ENCODE measurements at regions not wholly inside any gene's neighbourhood (a gene's known extent, or its start where the extent isn't known, plus 50 kb on each side); places are given as distances from the start of the nearest gene placed in this dataset.
"Not testable (repeated sequence)": the region's sequence is repeated elsewhere in the genome, so short reads cannot be mapped to it uniquely, and the experiment has no call there.

DNA sequence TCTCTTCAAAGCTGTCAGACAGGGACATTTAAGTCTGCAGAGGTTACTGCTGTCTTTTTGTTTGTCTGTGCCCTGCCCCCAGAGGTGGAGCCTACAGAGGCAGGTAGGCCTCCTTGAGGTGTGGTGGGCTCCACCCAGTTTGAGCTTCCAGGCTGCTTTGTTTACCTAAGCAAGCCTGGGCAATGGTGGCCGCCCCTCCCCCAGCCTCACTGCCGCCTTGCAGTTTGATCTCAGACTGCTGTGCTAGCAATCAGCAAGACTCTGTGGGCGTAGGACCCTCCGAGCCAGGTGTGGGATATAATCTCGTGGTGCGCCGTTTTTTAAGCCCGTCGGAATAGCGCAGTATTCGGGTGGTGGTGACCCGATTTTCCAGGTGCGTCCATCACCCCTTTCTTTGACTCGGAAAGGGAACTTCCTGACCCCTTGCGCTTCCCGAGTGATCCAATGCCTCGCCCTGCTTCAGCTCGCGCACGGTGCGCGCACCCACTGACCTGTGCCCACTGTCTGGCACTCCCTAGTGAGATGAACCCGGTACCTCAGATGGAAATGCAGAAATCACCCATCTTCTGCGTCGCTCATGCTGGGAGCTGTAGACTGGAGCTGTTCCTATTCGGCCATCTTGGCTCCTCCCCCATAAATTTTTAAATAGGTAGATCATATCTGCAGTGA, 785.1 kb downstream of the TDRD15 start:
- not testable (repeated sequence) for DNase-seq

DNA sequence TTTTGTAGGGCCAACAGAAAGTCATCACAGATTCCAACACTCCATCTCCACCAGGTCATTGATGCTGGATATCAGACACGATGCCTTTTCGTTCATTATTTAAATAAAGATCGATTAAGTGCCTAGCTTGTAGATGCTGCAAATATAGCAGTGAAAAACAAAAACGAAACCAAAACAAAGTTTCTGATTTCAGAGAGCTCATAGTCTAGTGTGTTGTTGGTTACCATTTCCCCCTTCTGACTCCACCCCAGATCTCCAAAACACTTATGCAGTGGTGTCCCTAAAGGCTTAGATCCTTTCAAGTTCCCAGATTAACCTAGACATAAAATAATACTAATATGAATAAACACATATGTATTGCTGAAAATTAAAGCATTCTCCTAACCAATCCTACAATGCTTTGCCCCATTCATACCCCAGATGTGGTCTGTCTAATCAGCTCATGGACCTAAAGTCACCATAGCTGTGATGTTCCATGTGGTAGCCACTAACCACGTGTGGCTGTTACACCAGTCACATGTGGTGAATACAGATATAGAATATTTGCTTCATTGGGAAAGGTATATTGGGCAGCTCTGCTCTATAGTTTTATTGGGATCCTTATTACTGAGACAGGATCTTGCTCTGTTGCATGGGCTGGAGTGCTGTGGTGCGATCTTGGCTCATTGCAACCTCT, 787.2 kb downstream of the TDRD15 start:
- no peak for DNase-seq

DNA sequence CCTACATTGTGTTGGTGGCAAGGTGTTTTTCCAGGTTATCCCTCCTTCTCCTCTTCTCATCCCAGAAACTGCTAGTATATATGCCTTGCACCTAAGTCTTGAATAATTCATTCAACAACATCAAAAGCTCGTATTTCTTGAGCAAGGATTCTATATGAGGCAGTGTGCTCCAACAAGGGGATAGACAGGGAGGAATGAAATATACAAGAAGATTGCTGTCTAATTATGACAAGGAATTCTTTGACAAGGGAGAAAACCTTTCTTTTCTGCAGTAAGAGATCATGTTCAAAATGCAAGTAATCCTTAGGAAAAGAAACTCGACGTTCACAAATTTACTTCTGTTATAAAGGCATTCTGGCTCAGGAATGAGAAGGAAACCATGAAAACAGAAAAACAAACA, 788.6 kb downstream of the TDRD15 start:
- DNase-seq = no peak

DNA sequence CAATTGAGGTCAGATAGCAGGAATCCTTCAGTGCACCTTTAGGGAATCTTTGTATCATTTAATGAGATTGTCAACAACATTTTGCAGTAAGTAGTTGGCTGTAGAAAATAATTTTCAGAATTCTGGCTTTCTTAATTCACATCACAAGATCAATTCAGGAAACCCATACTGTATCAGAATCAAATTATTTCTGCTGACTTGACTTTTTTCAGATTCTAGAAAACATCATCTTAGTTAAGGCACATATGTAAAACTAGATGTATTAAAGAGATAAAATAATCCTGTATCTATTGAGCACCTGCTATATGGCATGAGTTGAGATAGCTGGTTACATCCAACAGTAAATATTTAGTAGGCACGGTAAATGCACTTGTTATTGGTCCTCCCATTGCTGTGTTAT, 791.4 kb downstream of the TDRD15 start:
- DNase-seq = no peak

DNA sequence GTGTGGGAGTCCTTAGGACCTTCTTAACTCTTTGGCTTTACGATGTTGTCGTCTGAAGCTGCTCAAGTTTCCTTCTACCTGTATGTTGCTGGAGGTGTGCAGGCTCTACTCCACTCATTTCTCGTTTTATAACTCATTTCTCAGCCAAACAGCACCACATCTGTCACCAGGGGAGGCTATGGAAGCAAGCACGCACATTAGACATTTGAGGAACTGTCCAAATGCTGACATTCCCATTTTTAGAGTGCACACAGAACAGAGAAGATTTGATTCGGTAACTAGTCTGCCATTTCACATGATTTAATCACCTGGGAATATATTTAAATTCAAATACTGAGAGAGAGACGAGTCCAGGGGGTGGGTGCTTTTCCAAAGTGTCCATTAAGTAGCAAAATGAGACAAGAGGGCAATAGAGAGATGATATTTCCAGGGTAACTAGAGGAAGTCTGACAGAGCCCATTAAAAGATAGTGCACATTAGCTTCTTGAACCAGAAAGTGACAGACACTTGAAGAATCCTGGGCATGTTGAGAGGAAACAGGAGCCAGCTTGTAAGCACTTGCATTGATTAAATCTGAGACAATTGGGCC, 793.3 kb downstream of the TDRD15 start:
- no peak for DNase-seq

DNA sequence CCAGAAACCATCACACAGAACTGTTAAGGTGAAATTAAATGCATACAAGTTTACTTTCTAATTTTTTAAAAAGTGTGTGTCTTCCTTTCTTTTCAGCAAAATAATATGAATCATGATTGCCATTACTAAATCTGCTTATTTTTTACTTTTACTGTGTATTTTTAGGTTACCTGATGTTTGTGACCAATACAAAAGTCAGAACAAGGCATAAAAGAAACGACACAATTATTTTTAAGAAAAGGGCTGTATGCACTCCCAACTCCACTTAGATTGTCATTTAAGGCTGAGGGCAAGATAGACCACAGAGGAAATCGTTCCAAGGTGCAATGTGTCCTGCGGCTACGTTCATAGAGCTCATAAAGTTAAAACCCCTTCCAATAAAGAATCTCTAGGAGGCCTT, 797.0 kb downstream of the TDRD15 start:
- no peak for DNase-seq

DNA sequence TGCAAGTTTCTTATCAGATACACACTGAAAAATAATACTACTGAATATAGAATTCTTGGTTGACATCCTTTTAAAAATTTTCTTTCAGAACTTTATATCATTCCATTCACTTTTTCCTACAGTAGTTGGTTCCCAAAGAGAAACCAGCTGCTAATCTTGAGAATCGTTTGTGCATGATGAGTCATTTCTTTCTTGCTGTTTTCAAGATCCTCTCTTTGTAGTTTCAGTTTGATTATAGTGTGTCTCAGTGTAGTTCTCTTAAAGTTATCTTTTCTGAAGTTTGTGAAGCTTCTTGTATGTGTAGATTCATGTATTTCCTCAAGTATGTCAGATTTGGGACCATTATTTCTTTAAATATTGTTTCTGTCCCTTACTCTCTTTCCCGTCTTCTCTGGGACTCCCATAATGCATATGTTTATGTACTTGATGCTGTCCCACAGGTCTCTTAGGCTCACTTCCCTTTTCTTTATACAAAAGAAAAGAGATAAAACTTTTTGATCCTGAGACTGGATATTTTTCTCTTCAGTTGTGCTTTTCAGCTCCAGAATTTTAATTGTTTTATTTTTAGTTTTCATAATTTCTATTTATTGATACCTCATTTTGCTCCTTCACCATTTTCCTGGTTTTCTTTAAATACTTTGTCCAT, 801.0 kb downstream of the TDRD15 start:
- no peak for DNase-seq

DNA sequence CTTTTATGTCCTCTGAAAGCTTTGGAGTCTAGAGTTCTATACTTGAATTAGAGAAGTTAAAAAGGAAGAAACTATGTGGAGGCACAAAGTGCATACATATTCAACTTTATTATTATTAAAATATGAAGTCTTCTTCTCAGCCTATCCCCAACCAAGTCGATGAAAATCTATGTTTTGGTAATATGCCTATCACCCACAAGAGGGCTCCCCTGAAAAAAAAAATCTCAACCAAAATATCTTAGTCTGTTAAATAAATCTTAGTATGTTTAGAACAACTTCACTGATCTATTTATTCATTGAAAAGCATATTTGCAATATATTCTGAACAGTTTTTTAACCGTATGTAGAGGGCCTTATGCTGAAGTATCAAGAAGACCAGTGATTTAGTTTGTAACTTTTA, 804.5 kb downstream of the TDRD15 start:
- DNase-seq = no peak

DNA sequence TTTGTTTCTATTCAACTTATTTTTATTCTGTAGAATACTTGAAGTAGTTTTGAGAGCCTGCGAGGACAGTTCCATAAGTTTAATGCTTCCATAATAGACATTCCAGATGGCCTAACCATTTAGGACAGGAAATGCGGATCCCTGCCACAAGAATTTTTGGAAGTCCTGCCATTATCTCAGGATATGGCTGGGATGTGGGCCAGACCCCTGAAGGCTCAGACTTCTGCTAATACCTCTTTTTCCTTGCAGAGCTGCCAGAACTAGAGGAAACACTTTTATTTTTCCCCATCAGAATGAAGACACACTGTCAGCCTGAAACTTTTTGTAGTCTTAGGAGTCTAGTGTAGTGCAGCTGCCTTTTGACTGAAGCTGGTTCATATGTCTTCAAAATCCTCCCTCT, 806.5 kb downstream of the TDRD15 start:
- DNase-seq = no peak

DNA sequence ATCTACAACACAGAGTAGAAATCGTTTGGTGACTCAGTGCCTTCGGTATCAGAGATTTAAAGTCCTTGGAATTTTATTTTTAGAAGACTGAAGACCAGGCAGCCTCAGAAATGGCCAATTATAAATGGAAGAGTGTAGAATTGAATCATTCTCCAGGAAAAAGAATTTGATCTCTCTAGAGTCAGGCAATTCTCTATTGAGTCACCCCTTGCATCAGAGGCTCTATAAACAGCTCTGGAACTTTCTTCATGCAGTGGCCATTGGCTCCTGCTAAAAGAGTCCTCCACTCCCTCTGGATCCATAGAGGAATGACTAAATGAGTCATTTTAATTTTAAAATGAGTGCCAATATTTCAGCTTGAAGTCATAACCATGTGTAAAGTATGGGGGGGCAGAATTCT, 816.2 kb downstream of the TDRD15 start:
- DNase-seq = no peak

DNA sequence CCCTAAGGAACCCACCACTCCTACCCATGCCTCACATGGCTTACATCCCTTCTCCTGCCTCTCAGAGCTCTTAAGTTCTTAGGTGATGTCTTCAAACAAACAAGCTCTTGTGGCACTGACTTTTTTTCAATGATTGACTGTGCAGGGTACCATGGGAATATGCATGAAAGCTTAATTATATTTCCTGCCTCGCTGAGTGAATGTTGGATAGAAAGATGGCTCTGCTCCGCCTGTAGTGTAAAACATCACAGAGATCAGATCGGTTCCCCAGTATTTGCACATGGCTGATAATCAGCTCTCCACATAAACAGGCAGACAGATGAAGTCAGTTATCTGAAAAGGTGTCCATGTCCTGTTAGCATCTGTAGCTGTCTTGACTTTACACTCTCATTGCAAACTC, 820.8 kb downstream of the TDRD15 start:
- no peak for DNase-seq

DNA sequence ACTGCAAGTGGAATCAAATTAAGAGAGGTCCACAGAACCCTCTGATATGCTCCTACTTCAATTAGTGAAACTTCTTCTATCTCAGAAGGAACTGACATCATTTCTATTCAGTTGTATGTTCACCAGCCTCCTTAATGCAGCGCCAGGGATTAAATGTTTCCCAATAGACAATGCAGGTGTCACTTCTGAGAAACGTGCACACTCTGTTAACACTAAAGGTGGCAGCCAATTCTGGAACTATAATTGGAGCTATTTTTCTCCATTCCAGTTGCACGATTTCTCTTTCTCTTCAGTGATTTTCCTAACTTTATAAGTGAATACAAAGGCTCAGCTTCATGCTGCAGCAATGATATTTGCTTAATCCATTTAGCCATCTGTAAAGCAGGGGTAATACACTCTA, 821.9 kb downstream of the TDRD15 start:
- DNase-seq = no peak

DNA sequence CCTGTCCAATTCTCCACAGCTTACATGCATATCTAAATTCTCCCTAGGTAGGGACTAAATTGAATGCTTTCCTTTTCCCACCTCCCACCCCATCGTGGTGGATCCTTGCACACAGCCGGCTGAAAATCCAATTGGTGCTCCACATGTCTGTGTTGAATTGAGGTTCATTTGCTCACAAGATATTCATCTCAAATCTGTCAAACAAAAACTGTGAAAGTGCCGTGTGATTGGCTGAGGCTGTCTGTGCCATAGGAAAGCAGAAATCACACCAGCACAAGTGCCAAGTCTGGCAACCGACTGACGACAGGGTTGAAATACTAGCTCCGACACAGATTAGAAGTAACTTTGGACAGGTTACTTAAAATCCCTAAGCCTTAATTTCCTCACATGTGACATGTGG, 823.3 kb downstream of the TDRD15 start:
- DNase-seq = no peak

DNA sequence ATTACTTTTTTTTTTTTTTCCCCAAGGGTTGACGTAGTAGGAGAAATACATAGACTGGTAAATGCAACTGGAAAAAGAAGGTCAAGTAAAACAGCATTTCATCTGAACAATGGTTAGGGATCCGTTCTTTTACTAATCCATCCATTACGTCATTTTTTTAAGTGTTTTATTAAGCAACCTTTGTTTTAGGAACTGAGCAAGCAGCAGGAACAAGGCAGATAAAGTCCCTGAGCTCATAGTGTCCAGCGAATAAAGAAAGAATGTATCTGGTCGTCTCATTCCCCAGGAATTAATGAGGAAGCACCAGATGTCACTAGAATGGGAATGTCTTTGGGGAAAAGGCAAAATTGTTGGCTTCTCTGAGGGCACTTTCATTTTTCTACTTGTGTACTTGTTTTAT, 842.4 kb downstream of the TDRD15 start:
- no peak for DNase-seq

DNA sequence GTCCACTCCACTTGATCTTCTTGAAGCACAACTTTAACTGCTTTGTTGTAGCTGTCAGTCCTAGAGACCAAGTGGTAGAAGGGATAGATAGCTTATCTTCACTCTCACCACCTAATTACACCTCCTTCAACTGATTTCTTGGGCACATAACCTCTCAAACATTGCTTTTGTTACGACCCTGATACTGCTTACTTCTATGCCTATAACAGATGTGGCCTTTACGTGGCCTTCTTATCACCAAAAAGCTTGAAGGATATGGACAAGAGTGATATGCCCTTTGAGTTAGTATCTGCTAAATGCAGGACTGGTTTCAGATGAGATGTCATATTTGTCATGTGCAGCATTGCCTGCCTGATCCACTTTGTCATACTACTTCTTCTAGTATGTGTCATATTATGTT, 847.2 kb downstream of the TDRD15 start:
- no peak for DNase-seq

DNA sequence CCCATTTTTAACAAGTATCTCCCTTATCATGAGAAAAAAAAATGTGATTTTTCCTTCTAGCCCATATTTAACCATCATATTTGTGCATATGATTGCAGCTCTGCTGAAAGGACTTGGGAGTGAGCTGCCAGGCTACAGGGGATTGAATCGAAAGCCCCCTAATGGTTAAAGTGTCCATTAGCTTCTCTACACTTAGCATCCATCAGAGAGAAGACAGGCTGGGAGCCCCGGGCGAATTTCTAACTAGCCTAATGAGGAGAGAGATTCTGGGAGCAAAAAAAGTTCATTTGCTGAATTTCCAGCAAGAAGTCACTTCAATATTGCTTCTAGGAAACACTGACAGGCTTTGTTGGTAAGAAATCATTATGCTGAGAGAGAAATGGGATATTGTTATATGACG, 848.8 kb downstream of the TDRD15 start:
- no peak for DNase-seq

DNA sequence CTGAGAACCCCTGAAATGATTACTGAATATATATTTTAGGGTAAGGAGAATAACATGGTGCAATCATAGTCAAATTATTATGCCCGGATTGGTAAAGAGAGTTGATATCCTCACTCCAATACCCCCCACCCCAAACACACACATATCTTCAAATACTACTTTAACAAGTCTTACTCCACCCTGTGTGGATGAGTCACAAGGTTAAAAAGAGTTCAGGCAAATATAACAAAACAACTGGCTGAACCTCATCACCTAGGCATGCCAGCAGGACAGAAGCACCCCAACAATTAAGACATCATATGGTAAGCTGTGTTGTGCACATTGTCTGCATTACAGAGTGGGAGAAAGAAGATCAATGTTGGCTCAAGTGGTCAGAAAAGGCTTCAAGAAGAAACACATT, 857.4 kb downstream of the TDRD15 start:
- no peak for DNase-seq

DNA sequence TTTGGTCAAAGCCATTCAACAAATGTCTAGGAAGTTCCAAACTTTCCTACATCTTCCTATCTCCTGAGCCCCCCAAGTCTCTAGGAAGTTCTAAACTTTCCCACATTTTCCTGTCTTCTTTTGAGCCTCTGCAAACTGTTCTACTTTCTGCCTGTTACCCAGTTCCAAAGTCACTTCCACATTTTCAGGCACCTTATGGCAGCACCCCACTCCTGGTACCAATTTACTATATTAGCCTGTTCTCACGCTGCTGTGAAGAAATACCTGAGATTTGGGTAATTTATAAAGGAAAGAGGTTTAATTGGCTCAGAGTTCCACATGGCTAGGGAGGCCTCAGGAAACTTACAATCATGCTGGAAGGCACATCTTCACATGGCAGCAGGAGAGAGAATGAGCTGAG, 869.2 kb downstream of the TDRD15 start:
- DNase-seq = no peak

DNA sequence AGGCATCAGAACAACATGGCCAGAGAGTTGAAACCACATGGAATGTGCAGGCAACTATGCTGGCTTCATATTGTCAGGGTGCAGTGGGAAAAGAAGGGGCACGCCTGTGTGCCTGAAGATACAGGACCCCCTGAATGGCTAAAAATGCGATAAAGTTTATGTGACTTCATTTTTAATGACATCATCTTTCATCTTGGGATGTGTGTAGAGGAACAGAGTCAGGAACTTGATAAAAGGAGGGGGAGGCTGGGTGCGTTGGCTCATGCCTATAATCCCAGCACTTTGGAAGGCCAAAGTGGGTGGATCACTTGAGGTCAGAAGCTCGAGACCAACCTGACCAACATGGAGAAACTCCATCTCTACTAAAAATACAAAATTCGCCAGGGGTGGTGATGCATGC, 872.6 kb downstream of the TDRD15 start:
- no peak for DNase-seq

DNA sequence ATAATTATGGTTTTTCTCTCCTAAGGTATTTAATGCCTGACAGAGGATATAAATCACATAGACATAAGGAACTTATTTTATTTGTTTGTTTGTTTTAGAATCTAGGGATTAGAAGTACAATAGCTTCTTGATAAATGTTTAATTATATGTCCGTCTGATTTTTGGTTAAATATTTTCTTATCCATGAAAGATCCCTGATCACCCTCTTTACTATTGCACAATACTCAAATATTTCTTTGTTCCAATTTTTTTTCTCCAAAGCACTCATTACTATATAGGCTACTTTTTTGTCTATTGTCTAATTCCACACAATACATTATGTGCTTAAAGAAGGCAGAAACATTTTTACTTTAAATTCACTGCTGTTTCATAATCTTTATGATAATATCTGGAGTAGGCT, 875.8 kb downstream of the TDRD15 start:
- DNase-seq = no peak

DNA sequence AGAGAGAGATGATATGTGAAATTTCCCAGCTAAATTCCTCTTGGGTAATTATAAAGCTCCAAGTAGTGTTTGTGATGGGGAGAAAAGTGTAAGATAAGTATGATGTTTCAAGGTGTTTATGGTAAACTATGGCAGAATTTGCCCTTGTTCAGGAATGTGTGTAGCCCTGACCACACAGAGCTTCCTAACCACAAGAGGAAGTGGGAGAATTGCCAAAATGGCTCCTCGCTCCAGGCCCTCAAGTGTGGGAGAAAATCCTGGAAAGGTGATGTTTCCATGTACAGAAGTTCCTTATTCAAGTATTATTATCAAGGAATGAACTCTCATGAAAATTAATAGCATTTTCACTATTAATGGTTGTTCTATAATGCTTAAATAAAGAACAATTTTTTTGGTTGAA, 878.3 kb downstream of the TDRD15 start:
- no peak for DNase-seq

DNA sequence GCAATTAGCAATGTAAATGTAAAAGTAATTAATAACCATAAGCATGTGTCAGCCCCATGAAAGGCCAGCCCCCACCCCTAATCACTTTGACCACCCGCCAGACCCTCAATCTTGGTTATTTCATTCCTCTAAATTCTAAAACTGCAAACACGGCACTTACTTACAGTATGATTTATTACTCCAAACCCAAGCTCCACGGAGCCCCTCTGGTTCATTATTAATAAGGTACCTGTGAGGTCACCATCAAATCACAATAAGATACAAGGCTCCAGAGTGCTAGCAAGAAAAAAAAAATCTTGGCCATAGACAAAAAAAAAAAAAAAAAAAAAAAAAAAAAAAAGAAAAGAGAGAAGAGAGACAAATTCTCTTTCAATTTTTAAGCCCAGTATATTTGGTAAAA, 879.5 kb downstream of the TDRD15 start:
- no peak for DNase-seq

DNA sequence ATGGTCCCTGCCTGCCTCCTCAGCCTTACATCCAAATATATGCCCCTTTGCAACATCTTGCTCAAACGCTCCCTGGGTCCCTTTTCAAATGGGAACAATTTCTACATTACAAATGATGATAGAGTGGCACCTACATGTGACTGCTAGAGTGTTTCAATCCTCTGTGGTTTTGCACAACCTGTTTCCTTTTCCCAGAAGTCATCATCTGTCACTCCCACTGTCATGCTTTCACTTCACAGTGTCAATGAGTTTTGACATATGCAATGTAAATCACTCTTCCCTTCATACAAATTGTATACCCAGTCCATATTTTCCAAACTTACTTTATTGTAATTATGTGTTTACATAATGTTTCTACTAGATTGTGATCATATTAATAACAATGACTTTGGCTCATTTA, 887.3 kb downstream of the TDRD15 start:
- DNase-seq = no peak

DNA sequence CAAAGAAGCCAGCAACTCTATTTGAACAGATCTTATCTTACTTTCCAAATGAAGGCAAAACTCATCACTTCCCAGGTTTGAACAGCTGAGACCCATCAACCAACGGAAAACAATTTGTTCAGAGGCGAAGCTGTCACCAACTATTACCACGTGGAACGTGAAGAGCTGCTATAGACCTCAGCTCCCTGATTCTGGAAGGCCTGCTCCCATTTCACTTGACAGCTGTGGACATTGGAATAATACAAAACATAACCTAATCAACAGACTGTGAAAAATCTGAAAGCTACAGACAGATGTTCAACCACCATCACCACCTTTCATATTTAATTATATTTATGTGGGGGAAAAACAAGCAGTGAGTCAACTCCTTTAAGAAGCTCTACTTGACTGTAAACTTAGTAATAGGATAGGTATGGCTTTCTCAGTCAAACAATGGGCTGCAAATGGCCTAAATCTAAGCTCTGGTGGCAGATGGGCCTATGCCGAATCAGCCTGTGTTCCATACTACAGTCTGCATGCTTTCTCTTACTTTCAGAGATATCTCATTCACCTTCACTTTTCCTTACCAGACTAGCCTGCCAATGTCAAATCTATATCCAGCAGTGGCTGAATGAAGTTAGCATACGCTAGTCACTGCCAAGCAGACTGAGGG, 896.4 kb downstream of the TDRD15 start:
- DNase-seq = no peak

All from cerebellar nuclear complex (tissue), 1 donor.